ENCODE measurements at regions not wholly inside any gene's neighbourhood (a gene's known extent, or its start where the extent isn't known, plus 50 kb on each side); places are given as distances from the start of the nearest gene placed in this dataset.

- TF ChIP-seq, protein P1, sequence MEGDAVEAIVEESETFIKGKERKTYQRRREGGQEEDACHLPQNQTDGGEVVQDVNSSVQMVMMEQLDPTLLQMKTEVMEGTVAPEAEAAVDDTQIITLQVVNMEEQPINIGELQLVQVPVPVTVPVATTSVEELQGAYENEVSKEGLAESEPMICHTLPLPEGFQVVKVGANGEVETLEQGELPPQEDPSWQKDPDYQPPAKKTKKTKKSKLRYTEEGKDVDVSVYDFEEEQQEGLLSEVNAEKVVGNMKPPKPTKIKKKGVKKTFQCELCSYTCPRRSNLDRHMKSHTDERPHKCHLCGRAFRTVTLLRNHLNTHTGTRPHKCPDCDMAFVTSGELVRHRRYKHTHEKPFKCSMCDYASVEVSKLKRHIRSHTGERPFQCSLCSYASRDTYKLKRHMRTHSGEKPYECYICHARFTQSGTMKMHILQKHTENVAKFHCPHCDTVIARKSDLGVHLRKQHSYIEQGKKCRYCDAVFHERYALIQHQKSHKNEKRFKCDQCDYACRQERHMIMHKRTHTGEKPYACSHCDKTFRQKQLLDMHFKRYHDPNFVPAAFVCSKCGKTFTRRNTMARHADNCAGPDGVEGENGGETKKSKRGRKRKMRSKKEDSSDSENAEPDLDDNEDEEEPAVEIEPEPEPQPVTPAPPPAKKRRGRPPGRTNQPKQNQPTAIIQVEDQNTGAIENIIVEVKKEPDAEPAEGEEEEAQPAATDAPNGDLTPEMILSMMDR (IDR thresholded peaks at IDR 0.05), result no peak
- no peak for TF ChIP-seq POLR2AphosphoS5 (IDR thresholded peaks at IDR 0.05; ENCODE audit: low read depth, low read length)
- no peak for TF ChIP-seq SIN3A (IDR thresholded peaks at IDR 0.05; ENCODE audit: borderline replicate concordance, insufficient read depth, low read depth, low read length)
- TF ChIP-seq, protein P2, sequence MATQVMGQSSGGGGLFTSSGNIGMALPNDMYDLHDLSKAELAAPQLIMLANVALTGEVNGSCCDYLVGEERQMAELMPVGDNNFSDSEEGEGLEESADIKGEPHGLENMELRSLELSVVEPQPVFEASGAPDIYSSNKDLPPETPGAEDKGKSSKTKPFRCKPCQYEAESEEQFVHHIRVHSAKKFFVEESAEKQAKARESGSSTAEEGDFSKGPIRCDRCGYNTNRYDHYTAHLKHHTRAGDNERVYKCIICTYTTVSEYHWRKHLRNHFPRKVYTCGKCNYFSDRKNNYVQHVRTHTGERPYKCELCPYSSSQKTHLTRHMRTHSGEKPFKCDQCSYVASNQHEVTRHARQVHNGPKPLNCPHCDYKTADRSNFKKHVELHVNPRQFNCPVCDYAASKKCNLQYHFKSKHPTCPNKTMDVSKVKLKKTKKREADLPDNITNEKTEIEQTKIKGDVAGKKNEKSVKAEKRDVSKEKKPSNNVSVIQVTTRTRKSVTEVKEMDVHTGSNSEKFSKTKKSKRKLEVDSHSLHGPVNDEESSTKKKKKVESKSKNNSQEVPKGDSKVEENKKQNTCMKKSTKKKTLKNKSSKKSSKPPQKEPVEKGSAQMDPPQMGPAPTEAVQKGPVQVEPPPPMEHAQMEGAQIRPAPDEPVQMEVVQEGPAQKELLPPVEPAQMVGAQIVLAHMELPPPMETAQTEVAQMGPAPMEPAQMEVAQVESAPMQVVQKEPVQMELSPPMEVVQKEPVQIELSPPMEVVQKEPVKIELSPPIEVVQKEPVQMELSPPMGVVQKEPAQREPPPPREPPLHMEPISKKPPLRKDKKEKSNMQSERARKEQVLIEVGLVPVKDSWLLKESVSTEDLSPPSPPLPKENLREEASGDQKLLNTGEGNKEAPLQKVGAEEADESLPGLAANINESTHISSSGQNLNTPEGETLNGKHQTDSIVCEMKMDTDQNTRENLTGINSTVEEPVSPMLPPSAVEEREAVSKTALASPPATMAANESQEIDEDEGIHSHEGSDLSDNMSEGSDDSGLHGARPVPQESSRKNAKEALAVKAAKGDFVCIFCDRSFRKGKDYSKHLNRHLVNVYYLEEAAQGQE (IDR thresholded peaks at IDR 0.05; ENCODE audit: insufficient read depth in 1 of 2, low read depth in 2 of 2, low read length in 1 of 2), result no peak
Measured at GRCh38 chr9:81079055-81079454, 610.3 kb downstream of the TLE1 start.

All from Panc1 (cell line).